Peyer's patch (tissue), 4 donors: ENCODE measurements at regions not wholly inside any gene's neighbourhood (a gene's known extent, or its start where the extent isn't known, plus 50 kb on each side); places are given as distances from the start of the nearest gene placed in this dataset.
"Not testable (repeated sequence)": the region's sequence is repeated elsewhere in the genome, so short reads cannot be mapped to it uniquely, and the experiment has no call there.

Source experiments
- DNase-seq, 3 donors: peaks; one replicate each; pipeline ENCODE4 v3.0.0-alpha.2; 2017 to 2019
- H3K27ac ChIP-seq, 4 donors: fragments of 200-600 bp; sonication (generic); one replicate each; pipeline ENCODE4 v1.5.1; 2016 to 2019
- H3K27me3 ChIP-seq, 2 donors: fragments of 200-600 bp; sonication (generic); one replicate each; pipeline ENCODE4 v1.5.1; 2019
- H3K36me3 ChIP-seq, 3 donors: fragments of 200-600 bp; sonication (generic); one replicate each; pipeline ENCODE4 v1.5.1; 2016 to 2019
- H3K4me1 ChIP-seq, 4 donors: fragments of 200-600 bp; sonication (generic); one replicate each; pipeline ENCODE4 v1.5.1; 2016 to 2019
- H3K4me3 ChIP-seq, 4 donors: fragments of 200-600 bp; sonication (generic); 1 replicate in 3 of 4; 2 replicates in 1 of 4; pipeline ENCODE4 v1.5.1; 2016 to 2019; ENCODE audit warnings: mild to moderate bottlenecking in 1 of 4
- H3K9me3 ChIP-seq, 4 donors: fragments of 200-600 bp; sonication (generic); one replicate each; pipeline ENCODE4 v1.5.1; 2016 to 2019; ENCODE audit warnings: mild to moderate bottlenecking in 1 of 4
- CTCF ChIP-seq, 6 experiments: fragments of 450-650 bp in 4 of 6; fragments of 200-600 bp in 2 of 6; sonication (generic) in 1 of 6; IDR thresholded peaks; one replicate each; pipeline ENCODE4 v1.5.1; 2017 to 2019; ENCODE audit warnings: antibody characterized with exemption in 6 of 6, mild to moderate bottlenecking in 3 of 6, moderate library complexity in 1 of 6
- POLR2A ChIP-seq, 2 donors: fragments of 450-650 bp; IDR thresholded peaks; one replicate each; pipeline ENCODE4 v1.5.1; 2017; ENCODE audit warnings: antibody characterized with exemption in 2 of 2, mild to moderate bottlenecking in 2 of 2, moderate library complexity in 2 of 2

- DNase-seq: no peak
- no peaks in the 10 kb centered on the region for H3K9me3 ChIP-seq
- no peaks in the 10 kb centered on the region for H3K36me3 ChIP-seq
- H3K27me3 ChIP-seq: no peaks in the 10 kb centered on the region
- H3K4me1 ChIP-seq: peaks cover 0 to 7% (median 0%) of the 10 kb centered on the region in 4 donors
- TF ChIP-seq CTCF (IDR thresholded peaks at IDR 0.05) (no peak), POLR2A (IDR thresholded peaks at IDR 0.05) (no peak)
- no peak overlapping the region for H3K4me3 ChIP-seq
- H3K27ac ChIP-seq: no peak overlapping the region
Measured at GRCh38 chr6:167689278-167689677, 137.4 kb upstream of the AFDN start.

- Histone ChIP-seq H3K27me3 (no peaks in the 10 kb centered on the region), H3K9me3 (no peaks in the 10 kb centered on the region), H3K4me3 (no peak overlapping the region)
Measured at GRCh38 chr6:167689751-167690150, 137.0 kb upstream of the AFDN start.

DNA sequence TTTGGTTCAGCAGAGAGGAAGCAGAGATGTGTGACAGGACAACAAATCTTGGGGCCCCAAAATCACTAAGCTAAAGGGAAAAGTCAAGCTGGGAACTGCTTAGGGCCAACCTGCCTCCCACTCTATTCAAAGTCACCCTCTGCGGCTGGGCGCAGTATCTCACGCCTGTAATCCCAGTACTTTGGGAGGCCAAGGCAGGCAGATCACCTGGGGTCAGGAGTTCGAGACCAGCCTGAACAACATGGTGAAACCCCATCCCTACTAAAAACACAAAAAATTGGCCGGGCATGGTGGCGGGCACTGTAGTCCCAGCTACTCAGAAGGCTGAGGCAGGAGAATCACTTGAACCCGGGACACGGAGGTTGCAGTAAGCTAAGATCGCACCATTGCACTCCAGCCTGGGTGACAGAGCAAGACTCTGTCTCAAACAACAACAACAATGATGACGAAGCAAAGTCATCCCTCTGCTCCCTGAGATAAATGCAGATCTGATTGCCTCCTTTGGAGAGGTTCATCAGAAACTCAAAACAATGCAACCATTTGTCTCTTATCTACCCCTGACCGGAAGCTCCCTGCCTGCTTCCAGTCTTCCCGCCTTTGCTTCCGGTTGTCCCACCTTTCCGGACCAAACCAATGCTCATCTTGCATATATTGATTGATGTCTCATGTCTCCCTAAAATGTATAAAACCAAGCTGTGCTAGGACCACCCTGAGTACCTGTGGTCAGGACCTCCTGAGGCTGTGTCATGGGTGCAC, 136.4 kb upstream of the AFDN start:
- H3K36me3 ChIP-seq, H3K27ac ChIP-seq, DNase-seq, H3K4me1 ChIP-seq, H3K27me3 ChIP-seq, H3K9me3 ChIP-seq, H3K4me3 ChIP-seq: not testable (repeated sequence)

More at GRCh38 chr6:167689751-167690150, 137.0 kb upstream of the AFDN start:
- H3K36me3 ChIP-seq: no peaks in the 10 kb centered on the region
- H3K4me1 ChIP-seq: peaks cover 0 to 2% (median 0%) of the 10 kb centered on the region in 4 donors
- DNase-seq: no peak
- TF ChIP-seq POLR2A (IDR thresholded peaks at IDR 0.05): no peak
- no peak for TF ChIP-seq CTCF (IDR thresholded peaks at IDR 0.05)
- no peak overlapping the region for H3K27ac ChIP-seq

DNA sequence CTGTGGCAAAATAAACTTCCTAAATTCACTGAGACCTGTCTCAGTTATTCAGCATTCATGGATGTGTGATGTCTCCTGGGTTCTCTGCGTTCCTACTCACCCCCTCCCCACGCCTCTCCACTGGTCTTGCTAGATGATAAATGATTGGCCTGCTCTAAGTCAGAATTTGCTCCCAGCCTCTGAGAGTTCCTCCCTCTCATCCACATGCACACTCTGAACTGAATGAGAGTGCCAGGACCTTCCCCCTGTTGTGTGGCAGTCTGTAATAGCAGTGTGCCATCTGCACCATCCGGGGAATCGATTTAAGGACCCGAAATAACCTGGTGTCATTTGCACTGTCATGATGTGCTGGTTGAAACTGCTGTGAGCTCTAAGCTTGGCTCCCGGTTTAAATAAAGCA, 135.8 kb upstream of the AFDN start:
- Histone ChIP-seq H3K9me3 (no peaks in the 10 kb centered on the region), H3K4me1 (no peaks in the 10 kb centered on the region), H3K27me3 (no peaks in the 10 kb centered on the region), H3K4me3 (no peak overlapping the region), H3K36me3 (no peaks in the 10 kb centered on the region), H3K27ac (no peak overlapping the region)
- TF ChIP-seq POLR2A (IDR thresholded peaks at IDR 0.05) (no peak), CTCF (IDR thresholded peaks at IDR 0.05) (no peak)
- DNase-seq: no peak

DNA sequence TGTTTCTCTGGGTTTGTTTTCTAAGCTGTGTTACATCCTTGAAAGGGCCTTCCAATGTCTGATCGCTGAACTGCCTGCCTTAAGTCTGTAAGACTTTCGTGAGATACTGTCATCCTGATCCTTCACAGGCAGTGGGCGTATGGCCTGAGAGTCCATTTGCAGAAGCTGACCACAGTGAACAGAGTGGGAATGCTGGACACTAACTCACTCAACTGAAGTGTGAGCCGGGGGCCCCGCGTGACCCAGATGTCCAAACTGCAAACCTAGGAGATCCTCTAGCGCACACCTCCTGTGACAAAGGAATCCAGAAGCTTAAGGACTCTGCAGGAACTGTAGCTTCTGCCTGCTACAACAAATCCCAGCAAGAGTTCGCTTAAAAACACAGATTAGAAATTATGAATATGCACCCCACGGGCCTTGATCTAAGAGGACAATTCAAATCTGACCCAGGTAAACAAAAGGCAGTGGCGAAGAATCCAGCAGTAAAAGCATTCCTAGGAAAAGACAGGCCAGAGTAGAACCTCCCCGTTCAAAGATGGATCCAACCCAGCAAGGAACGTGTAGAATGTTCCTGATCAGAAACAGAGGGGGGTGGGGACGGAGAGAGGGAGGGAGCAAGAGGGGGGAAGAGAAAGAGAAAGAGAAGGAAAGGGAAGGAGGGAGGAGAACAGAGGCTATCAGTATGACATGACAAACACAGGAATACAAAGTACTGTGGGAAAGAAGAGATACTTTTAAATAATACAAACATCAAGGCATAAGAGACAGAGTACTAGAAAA, 135.0 kb upstream of the AFDN start:
- H3K27ac ChIP-seq: no peak overlapping the region
- H3K36me3 ChIP-seq: no peaks in the 10 kb centered on the region
- no peaks in the 10 kb centered on the region for H3K27me3 ChIP-seq
- H3K4me3 ChIP-seq: no peak overlapping the region
- TF ChIP-seq CTCF (IDR thresholded peaks at IDR 0.05): no peak
- H3K9me3 ChIP-seq: no peaks in the 10 kb centered on the region
- no peaks in the 10 kb centered on the region for H3K4me1 ChIP-seq
- DNase-seq: no peak

DNA sequence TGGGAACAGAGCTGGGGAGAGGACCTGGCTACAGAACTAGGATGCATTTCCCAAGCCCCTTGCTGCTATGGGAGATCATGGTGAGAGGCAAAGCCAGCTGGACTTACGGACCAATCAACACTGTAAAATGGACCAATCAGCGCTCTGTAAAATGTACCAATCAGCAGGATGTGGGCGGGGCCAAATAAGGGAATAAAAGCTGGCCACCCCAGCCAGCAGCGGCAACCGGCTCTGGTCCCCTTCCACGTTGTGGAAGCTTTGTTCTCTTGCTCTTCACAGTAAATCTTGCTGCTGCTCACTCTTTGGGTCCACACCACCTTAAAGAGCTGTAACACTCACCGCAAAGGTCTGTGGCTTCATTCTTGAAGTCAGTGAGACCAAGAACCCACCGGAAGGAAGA, 133.2 kb upstream of the AFDN start:
- H3K4me3 ChIP-seq, DNase-seq, H3K9me3 ChIP-seq, H3K27me3 ChIP-seq, H3K4me1 ChIP-seq, H3K27ac ChIP-seq, H3K36me3 ChIP-seq: not testable (repeated sequence)
